Adipocyte (in vitro differentiated cells): ENCODE measurements at regions not wholly inside any gene's neighbourhood (a gene's known extent, or its start where the extent isn't known, plus 50 kb on each side); places are given as distances from the start of the nearest gene placed in this dataset.
A peak's percentile ranks its signal among the peaks of the same experiment; 100 is the strongest.
"Not testable (repeated sequence)": the region's sequence is repeated elsewhere in the genome, so short reads cannot be mapped to it uniquely, and the experiment has no call there.

Experiments used
- DNase-seq: peaks from one replicate; pipeline ENCODE4 v3.0.0-alpha.2; 2015; ENCODE audit warnings: low read depth
- H3K27me3 ChIP-seq: replicated peaks from 2 replicates; pipeline ENCODE4 v1.7.0; 2013; ENCODE audit warnings: mild to moderate bottlenecking, low read length, moderate library complexity; ENCODE audit not compliant: control insufficient read depth, insufficient read depth
- H3K36me3 ChIP-seq: 2 replicates; pipeline ENCODE4 v1.7.0; 2013; ENCODE audit warnings: low read length, mild to moderate bottlenecking, moderate library complexity; ENCODE audit not compliant: control insufficient read depth, insufficient read depth, severe bottlenecking
- H3K4me1 ChIP-seq: 2 replicates; pipeline ENCODE4 v1.7.0; 2013; ENCODE audit warnings: mild to moderate bottlenecking, low read length, moderate library complexity; ENCODE audit not compliant: control insufficient read depth, insufficient read depth
- H3K4me3 ChIP-seq: 2 replicates; pipeline ENCODE4 v1.7.0; 2013; ENCODE audit warnings: mild to moderate bottlenecking, low read length, moderate library complexity
- H3K9ac ChIP-seq: 2 replicates; pipeline ENCODE4 v1.7.0; 2013; ENCODE audit warnings: mild to moderate bottlenecking, low read length, moderate library complexity
- H3K9me3 ChIP-seq: 2 replicates; pipeline ENCODE4 v1.7.0; 2013; ENCODE audit warnings: mild to moderate bottlenecking, low read length, moderate library complexity; ENCODE audit not compliant: control insufficient read depth

GRCh38 chr1:192477630-192478029 lies 97.9 kb upstream of the RGS1 start:
- H3K4me1 ChIP-seq, result peaks cover 5% of the 10 kb centered on the region

GRCh38 chr1:192485692-192486436 lies 89.7 kb upstream of the RGS1 start:
- no peaks in the 10 kb centered on the region for H3K36me3 ChIP-seq
- peak overlapping the region; percentile 54 for H3K4me3 ChIP-seq
- no peaks in the 10 kb centered on the region for H3K27me3 ChIP-seq
- H3K4me1 ChIP-seq, result peaks cover 40% of the 10 kb centered on the region
- H3K9ac ChIP-seq, result no peak overlapping the region
- DNase-seq, result peak; percentile 94
- no peaks in the 10 kb centered on the region for H3K9me3 ChIP-seq

More at GRCh38 chr1:192477630-192478029, 97.9 kb upstream of the RGS1 start:
- Histone ChIP-seq H3K4me3 (no peak overlapping the region), H3K9ac (peak overlapping the region; percentile 43), H3K27me3 (no peaks in the 10 kb centered on the region), H3K36me3 (no peaks in the 10 kb centered on the region), H3K9me3 (no peaks in the 10 kb centered on the region)
- DNase-seq, result peak; percentile 78

GRCh38 chr1:192488058-192488457 lies 87.5 kb upstream of the RGS1 start:
- no peaks in the 10 kb centered on the region for H3K9me3 ChIP-seq
- no peak overlapping the region for H3K4me3 ChIP-seq
- H3K9ac ChIP-seq, result no peak overlapping the region
- no peak for DNase-seq
- no peaks in the 10 kb centered on the region for H3K36me3 ChIP-seq
- H3K27me3 ChIP-seq, result no peaks in the 10 kb centered on the region
- peaks cover 58% of the 10 kb centered on the region for H3K4me1 ChIP-seq

- DNase-seq, result peak; percentile 58
Observed at GRCh38 chr1:192489047-192489446, 86.5 kb upstream of the RGS1 start.

GRCh38 chr1:192489748-192490147 lies 85.8 kb upstream of the RGS1 start:
- no peaks in the 10 kb centered on the region for H3K27me3 ChIP-seq
- H3K9me3 ChIP-seq, result no peaks in the 10 kb centered on the region
- no peaks in the 10 kb centered on the region for H3K36me3 ChIP-seq
- H3K4me1 ChIP-seq, result peaks cover 58% of the 10 kb centered on the region
- DNase-seq, result peak; percentile 83
- H3K4me3 ChIP-seq, result peak overlapping the region; percentile 49
- H3K9ac ChIP-seq, result peak overlapping the region; percentile 17

More at GRCh38 chr1:192489047-192489446, 86.5 kb upstream of the RGS1 start:
- Histone ChIP-seq H3K27me3 (no peaks in the 10 kb centered on the region), H3K4me1 (peaks cover 58% of the 10 kb centered on the region), H3K9me3 (no peaks in the 10 kb centered on the region), H3K9ac (peak overlapping the region; percentile 17), H3K36me3 (no peaks in the 10 kb centered on the region), H3K4me3 (no peak overlapping the region)

- DNase-seq, result peak; percentile 54
Observed at GRCh38 chr1:192491804-192492554, 83.6 kb upstream of the RGS1 start.

GRCh38 chr1:192493584-192493983 lies 82.0 kb upstream of the RGS1 start:
- H3K9me3 ChIP-seq, result no peaks in the 10 kb centered on the region
- H3K27me3 ChIP-seq, result no peaks in the 10 kb centered on the region
- peaks cover 41% of the 10 kb centered on the region for H3K4me1 ChIP-seq
- H3K9ac ChIP-seq, result no peak overlapping the region
- no peak for DNase-seq
- no peak overlapping the region for H3K4me3 ChIP-seq
- no peaks in the 10 kb centered on the region for H3K36me3 ChIP-seq

More at GRCh38 chr1:192491804-192492554, 83.6 kb upstream of the RGS1 start:
- no peaks in the 10 kb centered on the region for H3K36me3 ChIP-seq
- no peaks in the 10 kb centered on the region for H3K9me3 ChIP-seq
- peaks cover 47% of the 10 kb centered on the region for H3K4me1 ChIP-seq
- H3K9ac ChIP-seq, result peak overlapping the region; percentile 39
- H3K27me3 ChIP-seq, result no peaks in the 10 kb centered on the region
- H3K4me3 ChIP-seq, result peak overlapping the region; percentile 45

GRCh38 chr1:192496369-192497056 lies 79.1 kb upstream of the RGS1 start:
- no peak for DNase-seq
- H3K4me1 ChIP-seq, result peaks cover 13% of the 10 kb centered on the region
- H3K9me3 ChIP-seq, result no peaks in the 10 kb centered on the region
- H3K27me3 ChIP-seq, result no peaks in the 10 kb centered on the region
- H3K4me3 ChIP-seq, result no peak overlapping the region
- no peak overlapping the region for H3K9ac ChIP-seq
- no peaks in the 10 kb centered on the region for H3K36me3 ChIP-seq

- no peak for DNase-seq
- no peak overlapping the region for H3K9ac ChIP-seq
- H3K9me3 ChIP-seq, result no peaks in the 10 kb centered on the region
- no peaks in the 10 kb centered on the region for H3K27me3 ChIP-seq
- H3K4me3 ChIP-seq, result no peak overlapping the region
- peaks cover 6% of the 10 kb centered on the region for H3K4me1 ChIP-seq
- no peaks in the 10 kb centered on the region for H3K36me3 ChIP-seq
Observed at GRCh38 chr1:192497214-192497794, 78.3 kb upstream of the RGS1 start.

- H3K27me3 ChIP-seq, H3K9ac ChIP-seq, DNase-seq, H3K9me3 ChIP-seq, H3K4me1 ChIP-seq, H3K36me3 ChIP-seq, H3K4me3 ChIP-seq: not testable (repeated sequence)
Observed at GRCh38 chr1:192498092-192498491, 77.5 kb upstream of the RGS1 start.
